IMR-90 (cell line): ENCODE measurements at regions not wholly inside any gene's neighbourhood (a gene's known extent, or its start where the extent isn't known, plus 50 kb on each side); places are given as distances from the start of the nearest gene placed in this dataset.

Experiments
- ATAC-seq: fragments of 200-7000 bp; cut with Tn5 transposase; 2 replicates; pipeline ENCODE4 v1.9.1; 2020; ENCODE audit warnings: low read depth, mild to moderate bottlenecking, moderate library complexity
- BruUV-seq: library from RNA; stranded (reverse); fragments of 400-500 nt; replicated peaks from 2 replicates; lab custom pipeline; 2021; lab: Mats Ljungman, UMichigan
- CTCF ChIA-PET: fragments of 300-600 bp; formaldehyde crosslinking; extraction: SDS; loops from one replicate; lab custom pipeline; 2021; ENCODE audit warnings: antibody characterized with exemption; lab: Yijun Ruan, JAX
- POLR2A ChIA-PET: fragments of 300-600 bp; sonication (Branson Sonifier 250); formaldehyde crosslinking; loops from one replicate; lab custom pipeline; 2022; ENCODE audit warnings: antibody characterized with exemption; ENCODE audit not compliant: unreplicated experiment; lab: Charles Lee
- DNase-seq: peaks from one replicate; pipeline ENCODE4 v3.0.0; 2013
- H2AFZ ChIP-seq: replicated peaks from 2 replicates; pipeline ENCODE3; 2013; ENCODE audit warnings: low read length, mild to moderate bottlenecking; ENCODE audit not compliant: poor library complexity
- H2AK5ac ChIP-seq: 2 replicates; pipeline ENCODE4 v1.6.1; 2013; ENCODE audit warnings: low read depth, low read length, inconsistent platforms
- H2AK9ac ChIP-seq: replicated peaks from 2 replicates; pipeline ENCODE3; 2013; ENCODE audit warnings: mild to moderate bottlenecking, low read depth, low read length, moderate library complexity; ENCODE audit not compliant: poor library complexity
- H2BK120ac ChIP-seq: 2 replicates; pipeline ENCODE4 v1.6.1; 2013; ENCODE audit warnings: low read depth, low read length, inconsistent platforms
- H2BK15ac ChIP-seq: 3 replicates; pipeline ENCODE4 v1.6.1; 2013; ENCODE audit warnings: low read depth, low read length, inconsistent platforms
- H2BK20ac ChIP-seq: 2 replicates; pipeline ENCODE4 v1.6.1; 2013; ENCODE audit warnings: low read depth, mild to moderate bottlenecking, inconsistent platforms, low read length, moderate library complexity
- H2BK5ac ChIP-seq: 2 replicates; pipeline ENCODE4 v1.6.1; 2013; ENCODE audit warnings: mild to moderate bottlenecking, low read depth, low read length, inconsistent platforms; ENCODE audit not compliant: poor library complexity, severe bottlenecking
- H3K14ac ChIP-seq: replicated peaks from 2 replicates; pipeline ENCODE4 v1.6.1; 2013; ENCODE audit warnings: low read depth, low read length, inconsistent platforms
- H3K18ac ChIP-seq: 2 replicates; pipeline ENCODE4 v1.6.1; 2013; ENCODE audit warnings: low read depth, low read length, control low read depth
- H3K23ac ChIP-seq: 2 replicates; pipeline ENCODE4 v1.6.1; 2013; ENCODE audit warnings: low read depth, low read length, inconsistent platforms
- H3K27ac ChIP-seq: 2 replicates; pipeline ENCODE4 v1.5.1; 2013; ENCODE audit warnings: mild to moderate bottlenecking, control low read depth, low read length; ENCODE audit not compliant: insufficient read depth
- H3K27me3 ChIP-seq: 2 replicates; pipeline ENCODE4 v1.6.1; 2013; ENCODE audit warnings: low read length; ENCODE audit not compliant: control insufficient read depth, insufficient read depth
- H3K36me3 ChIP-seq: 2 replicates; pipeline ENCODE4 v1.6.1; 2013; ENCODE audit warnings: low read length, mixed read lengths; ENCODE audit not compliant: control insufficient read depth, insufficient read depth
- H3K4ac ChIP-seq: 2 replicates; pipeline ENCODE4 v1.6.1; 2013; ENCODE audit warnings: low read depth, low read length, inconsistent platforms
- H3K4me1 ChIP-seq: 2 replicates; pipeline ENCODE4 v1.6.1; 2013; ENCODE audit warnings: low read length, mixed read lengths; ENCODE audit not compliant: control insufficient read depth, insufficient read depth
- H3K4me2 ChIP-seq: 2 replicates; pipeline ENCODE4 v1.6.1; 2013; ENCODE audit warnings: low read depth, mild to moderate bottlenecking, control low read depth, low read length, moderate library complexity
- H3K4me3 ChIP-seq: 2 replicates; pipeline ENCODE4 v1.5.1; 2013; ENCODE audit warnings: low read depth, mild to moderate bottlenecking, control low read depth, low read length, moderate library complexity; ENCODE audit not compliant: insufficient read depth
- H3K56ac ChIP-seq: 2 replicates; pipeline ENCODE4 v1.6.1; 2013; ENCODE audit warnings: low read length, inconsistent platforms; ENCODE audit not compliant: insufficient read depth; ENCODE audit errors: extremely low read depth
- H3K79me1 ChIP-seq, 2 experiments: 2 replicates each; pipeline ENCODE4 v1.6.1; 2013; ENCODE audit warnings: low read length in 2 of 2, inconsistent platforms in 1 of 2, low read depth in 1 of 2
- H3K9ac ChIP-seq: 2 replicates; pipeline ENCODE4 v1.6.1; 2013; ENCODE audit warnings: low read depth, low read length, control low read depth
- H3K9me1 ChIP-seq: 2 replicates; pipeline ENCODE4 v1.6.1; 2013; ENCODE audit warnings: low read length, inconsistent platforms; ENCODE audit not compliant: insufficient read depth
- H3K9me3 ChIP-seq: 2 replicates; pipeline ENCODE4 v1.6.1; 2013; ENCODE audit warnings: low read length; ENCODE audit not compliant: control insufficient read depth, insufficient read depth
- H4K20me1 ChIP-seq: 2 replicates; pipeline ENCODE4 v1.6.1; 2013; ENCODE audit warnings: low read length, inconsistent platforms; ENCODE audit not compliant: insufficient read depth
- H4K5ac ChIP-seq: 2 replicates; pipeline ENCODE4 v1.6.1; 2013; ENCODE audit warnings: mild to moderate bottlenecking, low read depth, low read length, control low read depth
- H4K8ac ChIP-seq, 2 experiments: 2 replicates each; pipeline ENCODE4 v1.6.1; 2013; ENCODE audit warnings: low read depth in 2 of 2, low read length in 2 of 2, control low read depth in 1 of 2, inconsistent platforms in 1 of 2
- H4K91ac ChIP-seq: 2 replicates; pipeline ENCODE4 v1.6.1; 2013; ENCODE audit warnings: low read depth, low read length, inconsistent platforms; ENCODE audit not compliant: insufficient read depth
- CHD1 ChIP-seq: IDR thresholded peaks from 2 replicates; pipeline ENCODE4 v1.6.1; 2012; ENCODE audit warnings: low read depth, low read length, improper control_type of control experiment
- ELK1 ChIP-seq: fragments of 150-350 bp; IDR thresholded peaks from 2 replicates; pipeline ENCODE4 v1.6.1; 2016; ENCODE audit warnings: low read depth, mild to moderate bottlenecking, low read length, moderate library complexity, borderline replicate concordance
- MAFK ChIP-seq: IDR thresholded peaks from 2 replicates; pipeline ENCODE4 v1.6.1; 2012; ENCODE audit warnings: low read depth, low read length, improper control_type of control experiment
- MXI1 ChIP-seq: IDR thresholded peaks from 2 replicates; pipeline ENCODE4 v1.6.1; 2012; ENCODE audit warnings: low read depth, mild to moderate bottlenecking, low read length, moderate library complexity, borderline replicate concordance
- NFE2L2 ChIP-seq: fragments of 150-350 bp; IDR thresholded peaks from 2 replicates; pipeline ENCODE4 v1.6.1; 2016; ENCODE audit warnings: low read depth, mild to moderate bottlenecking, low read length
- POLR2A ChIP-seq: IDR thresholded peaks from 2 replicates; pipeline ENCODE4 v1.6.1; 2012; ENCODE audit warnings: mild to moderate bottlenecking, low read depth, low read length
- RAD21 ChIP-seq: IDR thresholded peaks from 2 replicates; pipeline ENCODE4 v1.6.1; 2012; ENCODE audit warnings: low read length, improper control_type of control experiment
- RCOR1 ChIP-seq: IDR thresholded peaks from 2 replicates; pipeline ENCODE4 v1.6.1; 2012; ENCODE audit warnings: mild to moderate bottlenecking, low read length, improper control_type of control experiment; ENCODE audit not compliant: insufficient replicate concordance
- RFX5 ChIP-seq: IDR thresholded peaks from 2 replicates; pipeline ENCODE4 v1.8.0; 2012; ENCODE audit warnings: low read depth, mild to moderate bottlenecking, low read length, moderate library complexity
- USF2 ChIP-seq: fragments of 150-350 bp; IDR thresholded peaks from 2 replicates; pipeline ENCODE4 v1.6.1; 2017; ENCODE audit warnings: mild to moderate bottlenecking, antibody characterized with exemption, low read length, low read depth
- WGBS, 2 experiments: methylation state at CpG; one replicate each; pipeline versions ENCODE4 v1.1.5 to v1.1.7; 2013; ENCODE audit warnings: missing lambda C conversion rate in 2 of 2; ENCODE audit not compliant: insufficient read length in 1 of 2; ENCODE audit errors: extremely low coverage in 2 of 2; 5-methylcytosine and 5-hydroxymethylcytosine counted together
- dilution Hi-C: fragments of 300-500 bp; cut with HindIII; formaldehyde crosslinking; loops from one replicate; pipeline ENCODE4 v1.14.3; 2018; ENCODE audit warnings: low sequenced_read_pairs; ENCODE audit not compliant: unreplicated experiment
- in situ Hi-C: fragments of 300-500 bp; cut with MboI; formaldehyde crosslinking; loops from 3 replicates; pipeline ENCODE4 v1.14.3; 2019; ENCODE audit warnings: low sequenced_read_pairs, inconsistent platforms, mixed read lengths
- intact Hi-C: fragments of 100-400 bp; cut with micrococcal nuclease; formaldehyde crosslinking; loops from 2 replicates; pipeline ENCODE4 v1.10.0; 2022

- ATAC-seq (no peak), DNase-seq (no peak)
- Histone ChIP-seq H3K4me3 (no peak overlapping the region), H3K4me2 (no peak overlapping the region), H3K79me1 (no peaks in the 10 kb centered on the region), H3K56ac (no peak overlapping the region), H4K91ac (no peak overlapping the region), H3K14ac (no peak overlapping the region), H2AK9ac (no peak overlapping the region), H4K8ac (no peak overlapping the region), H2BK120ac (no peak overlapping the region), H3K9me3 (no peaks in the 10 kb centered on the region), H3K9me1 (no peaks in the 10 kb centered on the region), H4K20me1 (no peaks in the 10 kb centered on the region), H4K5ac (no peak overlapping the region), H3K4ac (no peak overlapping the region), H3K18ac (no peak overlapping the region), H2BK20ac (no peak overlapping the region), H2BK15ac (no peak overlapping the region), H3K4me1 (no peaks in the 10 kb centered on the region), H3K9ac (no peak overlapping the region), H2AFZ (no peak overlapping the region), H2BK5ac (no peak overlapping the region), H2AK5ac (no peak overlapping the region), H3K23ac (no peak overlapping the region), H3K36me3 (no peaks in the 10 kb centered on the region), H3K27me3 (no peaks in the 10 kb centered on the region), H3K27ac (no peak overlapping the region)
- dilution Hi-C loops: no loop called here
- POLR2A ChIA-PET: no interaction called here
- CTCF ChIA-PET: no interaction called here
- intact Hi-C loops: no loop called here
- in situ Hi-C loops: no loop called here
- TF ChIP-seq POLR2A (no peak), RFX5 (no peak), RCOR1 (no peak), NFE2L2 (no peak), USF2 (no peak), MXI1 (no peak), CHD1 (no peak), ELK1 (no peak), RAD21 (no peak), MAFK (no peak)
- WGBS, 2 experiments: 45% methylated on average over 2 of the region's 5 CpGs; no CpG with 5 or more reads in 1 of the 2 experiments
- no TSS peak for BruUV-seq
Measured at GRCh38 chr1:38340409-38340808, 293.8 kb upstream of the POU3F1 start.
